ENCODE measurements at regions not wholly inside any gene's neighbourhood (a gene's known extent, or its start where the extent isn't known, plus 50 kb on each side); places are given as distances from the start of the nearest gene placed in this dataset.
"Not testable (repeated sequence)": the region's sequence is repeated elsewhere in the genome, so short reads cannot be mapped to it uniquely, and the experiment has no call there.

DNA sequence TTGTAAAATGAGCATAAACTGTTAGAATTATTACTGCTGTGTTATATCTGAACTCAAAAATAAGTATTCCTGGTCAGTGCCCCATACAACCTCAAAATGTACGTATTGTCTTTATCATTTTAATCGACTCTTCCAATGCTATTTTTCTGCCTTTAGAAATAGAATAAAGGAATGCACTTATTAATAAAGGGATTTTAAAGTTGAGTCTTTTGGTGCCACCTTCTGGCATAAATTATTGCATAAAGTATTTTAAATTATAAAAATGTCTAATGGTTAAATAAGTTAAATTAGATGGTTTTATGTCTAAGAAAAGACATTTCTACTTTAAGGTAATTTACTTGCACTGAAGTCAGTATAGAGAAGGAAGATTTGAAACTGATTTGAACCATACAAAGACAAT lies 424.0 kb upstream of the NDST4 start:
- peak; percentile 5 for DNase-seq (ENCODE audit: low spot score)
- no peaks in the 10 kb centered on the region for H3K79me2 ChIP-seq
- no peak overlapping the region for H3K4me2 ChIP-seq
- H3K27me3 ChIP-seq = no peaks in the 10 kb centered on the region
- H3K27ac ChIP-seq = no peak overlapping the region
- H3K36me3 ChIP-seq (replicated peaks; ENCODE audit: insufficient read depth, low read depth) = no peaks in the 10 kb centered on the region
- 89% methylated on average over 2 of the region's 2 CpGs for WGBS (ENCODE audit: low lambda C conversion rate, missing lambda C conversion rate)
- H4K20me1 ChIP-seq (ENCODE audit: insufficient read depth, poor library complexity, severe bottlenecking) = no peaks in the 10 kb centered on the region
- H3K4me3 ChIP-seq = no peak overlapping the region
- no peaks in the 10 kb centered on the region for H3K4me1 ChIP-seq (ENCODE audit: insufficient read depth)
- H2AFZ ChIP-seq = no peak overlapping the region
- H3K9me3 ChIP-seq (ENCODE audit: low read depth) = no peaks in the 10 kb centered on the region
- no peaks in the 10 kb centered on the region for H3K9me2 ChIP-seq (replicated peaks; ENCODE audit: insufficient read depth)
- TF ChIP-seq, protein P1, sequence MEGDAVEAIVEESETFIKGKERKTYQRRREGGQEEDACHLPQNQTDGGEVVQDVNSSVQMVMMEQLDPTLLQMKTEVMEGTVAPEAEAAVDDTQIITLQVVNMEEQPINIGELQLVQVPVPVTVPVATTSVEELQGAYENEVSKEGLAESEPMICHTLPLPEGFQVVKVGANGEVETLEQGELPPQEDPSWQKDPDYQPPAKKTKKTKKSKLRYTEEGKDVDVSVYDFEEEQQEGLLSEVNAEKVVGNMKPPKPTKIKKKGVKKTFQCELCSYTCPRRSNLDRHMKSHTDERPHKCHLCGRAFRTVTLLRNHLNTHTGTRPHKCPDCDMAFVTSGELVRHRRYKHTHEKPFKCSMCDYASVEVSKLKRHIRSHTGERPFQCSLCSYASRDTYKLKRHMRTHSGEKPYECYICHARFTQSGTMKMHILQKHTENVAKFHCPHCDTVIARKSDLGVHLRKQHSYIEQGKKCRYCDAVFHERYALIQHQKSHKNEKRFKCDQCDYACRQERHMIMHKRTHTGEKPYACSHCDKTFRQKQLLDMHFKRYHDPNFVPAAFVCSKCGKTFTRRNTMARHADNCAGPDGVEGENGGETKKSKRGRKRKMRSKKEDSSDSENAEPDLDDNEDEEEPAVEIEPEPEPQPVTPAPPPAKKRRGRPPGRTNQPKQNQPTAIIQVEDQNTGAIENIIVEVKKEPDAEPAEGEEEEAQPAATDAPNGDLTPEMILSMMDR (IDR thresholded peaks at IDR 0.05; ENCODE audit: poor library complexity) = peak; percentile 53
- TF ChIP-seq EZH2 (IDR thresholded peaks at IDR 0.05; ENCODE audit: borderline replicate concordance) = no peak

- Histone ChIP-seq H4K20me1 (ENCODE audit: insufficient read depth, poor library complexity, severe bottlenecking) (no peaks in the 10 kb centered on the region), H3K9me3 (ENCODE audit: low read depth) (no peaks in the 10 kb centered on the region), H3K4me3 (no peak overlapping the region), H2AFZ (no peak overlapping the region), H3K27me3 (no peaks in the 10 kb centered on the region), H3K36me3 (replicated peaks; ENCODE audit: insufficient read depth, low read depth) (no peaks in the 10 kb centered on the region), H3K27ac (no peak overlapping the region), H3K9me2 (replicated peaks; ENCODE audit: insufficient read depth) (no peaks in the 10 kb centered on the region), H3K79me2 (no peaks in the 10 kb centered on the region), H3K4me1 (ENCODE audit: insufficient read depth) (no peaks in the 10 kb centered on the region), H3K4me2 (no peak overlapping the region)
- no peak for DNase-seq (ENCODE audit: low spot score)
- 70% methylated on average over 1 of the region's 1 CpG for WGBS (ENCODE audit: low lambda C conversion rate, missing lambda C conversion rate)
- no peak for TF ChIP-seq EZH2phosphoT487 (IDR thresholded peaks at IDR 0.05; ENCODE audit: low read depth, severe bottlenecking, unreplicated experiment)
- TF ChIP-seq, protein P1 (IDR thresholded peaks at IDR 0.05; ENCODE audit: poor library complexity) = no peak
- TF ChIP-seq EZH2 (IDR thresholded peaks at IDR 0.05; ENCODE audit: borderline replicate concordance) = no peak
These were observed 415.7 kb upstream of the NDST4 start for GRCh38 chr4:115529126-115529525.

GRCh38 chr4:115519476-115519875 lies 406.1 kb upstream of the NDST4 start:
- not testable (repeated sequence) for H3K36me3 ChIP-seq (replicated peaks; ENCODE audit: insufficient read depth, low read depth); H3K9me2 ChIP-seq (replicated peaks; ENCODE audit: insufficient read depth); H3K27me3 ChIP-seq; DNase-seq (ENCODE audit: low spot score); H4K20me1 ChIP-seq (ENCODE audit: insufficient read depth, poor library complexity, severe bottlenecking); H3K4me1 ChIP-seq (ENCODE audit: insufficient read depth); H2AFZ ChIP-seq; H3K9me3 ChIP-seq (ENCODE audit: low read depth); H3K4me3 ChIP-seq; H3K27ac ChIP-seq; H3K79me2 ChIP-seq; H3K4me2 ChIP-seq
- 84% methylated on average over 3 of the region's 3 CpGs for WGBS (ENCODE audit: low lambda C conversion rate, missing lambda C conversion rate)

DNA sequence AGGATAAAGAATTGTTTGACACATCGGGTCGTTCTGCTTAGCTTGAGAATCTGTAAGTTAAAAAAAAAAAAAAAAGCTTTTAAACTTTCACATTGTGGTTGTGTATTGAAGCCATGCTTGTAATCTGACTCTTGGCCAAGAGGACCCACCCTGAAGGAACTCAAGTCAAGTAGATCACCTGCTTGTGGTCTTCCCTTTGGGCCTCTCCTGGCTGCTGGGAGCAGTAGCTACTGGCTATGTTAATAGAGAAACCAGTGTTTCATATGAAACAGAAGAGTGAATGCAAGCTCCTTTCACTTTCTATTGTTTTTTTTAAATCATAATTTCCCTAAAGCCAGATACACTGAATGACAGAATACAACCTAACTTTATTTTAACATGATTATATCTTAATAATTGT lies 402.4 kb upstream of the NDST4 start:
- no peaks in the 10 kb centered on the region for H3K27me3 ChIP-seq
- no peaks in the 10 kb centered on the region for H3K9me2 ChIP-seq (replicated peaks; ENCODE audit: insufficient read depth)
- H3K9me3 ChIP-seq (ENCODE audit: low read depth) = no peaks in the 10 kb centered on the region
- H3K79me2 ChIP-seq = no peaks in the 10 kb centered on the region
- no peaks in the 10 kb centered on the region for H4K20me1 ChIP-seq (ENCODE audit: insufficient read depth, poor library complexity, severe bottlenecking)
- H3K4me3 ChIP-seq = no peak overlapping the region
- no peaks in the 10 kb centered on the region for H3K36me3 ChIP-seq (replicated peaks; ENCODE audit: insufficient read depth, low read depth)
- H3K4me1 ChIP-seq (ENCODE audit: insufficient read depth) = no peaks in the 10 kb centered on the region
- H3K4me2 ChIP-seq = no peak overlapping the region
- H3K27ac ChIP-seq = no peak overlapping the region
- WGBS (ENCODE audit: low lambda C conversion rate, missing lambda C conversion rate) = 28% methylated on average over 2 of the region's 2 CpGs
- no peak overlapping the region for H2AFZ ChIP-seq
- DNase-seq (ENCODE audit: low spot score) = no peak
- TF ChIP-seq, protein P1 (IDR thresholded peaks at IDR 0.05; ENCODE audit: poor library complexity) = no peak
- TF ChIP-seq EZH2 (IDR thresholded peaks at IDR 0.05; ENCODE audit: borderline replicate concordance) (no peak), EZH2phosphoT487 (IDR thresholded peaks at IDR 0.05; ENCODE audit: low read depth, severe bottlenecking, unreplicated experiment) (no peak)

Data from hepatocyte (in vitro differentiated cells).